Loucy (cell line): ENCODE measurements at regions not wholly inside any gene's neighbourhood (a gene's known extent, or its start where the extent isn't known, plus 50 kb on each side); places are given as distances from the start of the nearest gene placed in this dataset.

ENCODE experiments used
- EZH2phosphoT487 ChIP-seq: fragments of 200-600 bp; IDR thresholded peaks from 2 replicates; pipeline ENCODE4 v1.6.1; 2018; ENCODE audit warnings: antibody characterized with exemption, mild to moderate bottlenecking, moderate library complexity, borderline replicate concordance
- TF ChIP-seq, protein P1 (sequence below): fragments of 200-600 bp; sonication (generic); conservative IDR thresholded peaks from 2 replicates; pipeline ENCODE4 v1.5.1; 2014; ENCODE audit warnings: mild to moderate bottlenecking, antibody characterized with exemption, low read length

DNA sequence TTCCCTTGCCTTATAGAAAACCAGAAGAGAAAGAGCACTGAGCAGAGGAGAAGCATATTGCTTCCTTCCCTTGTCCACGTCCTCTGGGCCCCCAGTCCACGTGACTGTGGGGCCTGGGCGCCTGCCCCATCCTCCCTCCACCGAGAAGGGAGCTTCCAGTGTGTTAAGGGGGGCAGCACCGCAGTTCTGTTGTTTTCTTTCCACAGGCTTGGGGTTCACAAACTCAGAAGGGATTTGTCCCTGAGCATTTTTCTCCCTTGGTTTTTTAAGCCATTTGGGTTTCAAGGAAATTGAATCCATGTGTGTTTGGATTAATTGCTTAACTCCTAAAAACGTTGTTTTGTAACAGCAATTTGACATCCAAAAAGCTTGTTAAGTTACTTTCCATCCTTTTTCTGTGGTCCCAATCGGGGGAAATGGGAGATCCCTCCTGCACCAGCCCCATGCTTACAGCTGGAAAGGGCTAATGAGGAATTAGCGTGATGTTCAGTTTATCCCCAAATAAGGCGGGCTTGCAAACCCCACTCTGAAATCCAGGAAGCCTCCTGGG, 347.5 kb upstream of the TNRC6C start:
- TF ChIP-seq, protein P1, sequence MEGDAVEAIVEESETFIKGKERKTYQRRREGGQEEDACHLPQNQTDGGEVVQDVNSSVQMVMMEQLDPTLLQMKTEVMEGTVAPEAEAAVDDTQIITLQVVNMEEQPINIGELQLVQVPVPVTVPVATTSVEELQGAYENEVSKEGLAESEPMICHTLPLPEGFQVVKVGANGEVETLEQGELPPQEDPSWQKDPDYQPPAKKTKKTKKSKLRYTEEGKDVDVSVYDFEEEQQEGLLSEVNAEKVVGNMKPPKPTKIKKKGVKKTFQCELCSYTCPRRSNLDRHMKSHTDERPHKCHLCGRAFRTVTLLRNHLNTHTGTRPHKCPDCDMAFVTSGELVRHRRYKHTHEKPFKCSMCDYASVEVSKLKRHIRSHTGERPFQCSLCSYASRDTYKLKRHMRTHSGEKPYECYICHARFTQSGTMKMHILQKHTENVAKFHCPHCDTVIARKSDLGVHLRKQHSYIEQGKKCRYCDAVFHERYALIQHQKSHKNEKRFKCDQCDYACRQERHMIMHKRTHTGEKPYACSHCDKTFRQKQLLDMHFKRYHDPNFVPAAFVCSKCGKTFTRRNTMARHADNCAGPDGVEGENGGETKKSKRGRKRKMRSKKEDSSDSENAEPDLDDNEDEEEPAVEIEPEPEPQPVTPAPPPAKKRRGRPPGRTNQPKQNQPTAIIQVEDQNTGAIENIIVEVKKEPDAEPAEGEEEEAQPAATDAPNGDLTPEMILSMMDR: no peak
- no peak for TF ChIP-seq EZH2phosphoT487
